Tibial nerve (tissue), 4 donors: ENCODE measurements at regions not wholly inside any gene's neighbourhood (a gene's known extent, or its start where the extent isn't known, plus 50 kb on each side); places are given as distances from the start of the nearest gene placed in this dataset.

ENCODE experiments used
- CTCF ChIP-seq, 5 experiments: fragments of 200-600 bp in 3 of 5; fragments of 450-650 bp in 2 of 5; sonication (generic) in 3 of 5; IDR thresholded peaks; one replicate each; pipeline ENCODE4 v1.5.1; 2016 to 2019; ENCODE audit warnings: antibody characterized with exemption in 5 of 5, mild to moderate bottlenecking in 3 of 5, moderate library complexity in 2 of 5
- EP300 ChIP-seq, 2 donors: sonication (generic); formaldehyde crosslinking; IDR thresholded peaks; one replicate each; pipeline ENCODE4 v1.6.1; 2017; ENCODE audit warnings: antibody characterized with exemption in 2 of 2, mild to moderate bottlenecking in 1 of 2
- POLR2A ChIP-seq, 2 donors: fragments of 450-650 bp; IDR thresholded peaks; one replicate each; pipeline ENCODE4 v1.6.1; 2017; ENCODE audit warnings: antibody characterized with exemption in 2 of 2, mild to moderate bottlenecking in 2 of 2, moderate library complexity in 2 of 2

GRCh38 chr4:24335616-24336015, 248.7 kb downstream of the DHX15 start:
- TF ChIP-seq CTCF (IDR thresholded peaks at IDR 0.05) (no peak), POLR2A (IDR thresholded peaks at IDR 0.05) (no peak), EP300 (IDR thresholded peaks at IDR 0.05) (no peak)
